ENCODE measurements at regions not wholly inside any gene's neighbourhood (a gene's known extent, or its start where the extent isn't known, plus 50 kb on each side); places are given as distances from the start of the nearest gene placed in this dataset.

DNA sequence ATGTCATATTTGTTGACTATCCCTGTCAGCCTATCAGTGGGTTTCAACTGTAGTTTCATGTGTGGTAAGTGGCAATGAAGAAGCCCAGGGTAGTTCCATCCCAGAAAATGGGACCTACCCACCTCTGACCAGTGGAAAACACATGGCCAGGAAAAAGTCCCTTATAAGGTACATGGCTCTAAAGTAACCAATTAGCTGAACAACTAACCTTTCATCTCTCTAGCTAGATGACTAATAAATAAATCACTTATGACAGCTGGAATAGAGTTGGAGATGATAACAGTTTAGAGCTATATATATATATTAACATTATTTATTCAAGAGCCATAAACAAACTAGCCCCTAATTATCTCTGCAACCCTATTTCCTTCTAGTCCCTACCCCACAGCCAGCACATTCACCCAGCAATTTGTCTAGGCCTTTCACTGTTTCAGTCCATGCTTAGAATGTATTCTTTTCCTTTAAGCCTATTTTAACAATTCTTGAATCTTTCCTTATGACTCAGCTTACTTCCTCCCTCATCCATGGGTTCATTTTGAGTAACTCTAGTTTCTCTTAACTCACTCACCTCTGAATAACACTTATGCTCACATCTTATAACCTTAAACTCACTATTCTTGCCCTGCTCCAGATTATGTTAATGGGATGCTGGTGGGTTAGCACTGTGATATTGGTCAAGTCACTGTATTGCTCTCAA lies 83.7 kb downstream of the TNFSF18 start:
- TF ChIP-seq POLR2AphosphoS5 (IDR thresholded peaks at IDR 0.05) = no peak
- TF ChIP-seq, protein P1, sequence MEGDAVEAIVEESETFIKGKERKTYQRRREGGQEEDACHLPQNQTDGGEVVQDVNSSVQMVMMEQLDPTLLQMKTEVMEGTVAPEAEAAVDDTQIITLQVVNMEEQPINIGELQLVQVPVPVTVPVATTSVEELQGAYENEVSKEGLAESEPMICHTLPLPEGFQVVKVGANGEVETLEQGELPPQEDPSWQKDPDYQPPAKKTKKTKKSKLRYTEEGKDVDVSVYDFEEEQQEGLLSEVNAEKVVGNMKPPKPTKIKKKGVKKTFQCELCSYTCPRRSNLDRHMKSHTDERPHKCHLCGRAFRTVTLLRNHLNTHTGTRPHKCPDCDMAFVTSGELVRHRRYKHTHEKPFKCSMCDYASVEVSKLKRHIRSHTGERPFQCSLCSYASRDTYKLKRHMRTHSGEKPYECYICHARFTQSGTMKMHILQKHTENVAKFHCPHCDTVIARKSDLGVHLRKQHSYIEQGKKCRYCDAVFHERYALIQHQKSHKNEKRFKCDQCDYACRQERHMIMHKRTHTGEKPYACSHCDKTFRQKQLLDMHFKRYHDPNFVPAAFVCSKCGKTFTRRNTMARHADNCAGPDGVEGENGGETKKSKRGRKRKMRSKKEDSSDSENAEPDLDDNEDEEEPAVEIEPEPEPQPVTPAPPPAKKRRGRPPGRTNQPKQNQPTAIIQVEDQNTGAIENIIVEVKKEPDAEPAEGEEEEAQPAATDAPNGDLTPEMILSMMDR (IDR thresholded peaks at IDR 0.05) = no peak

Measured in breast epithelium (tissue), 3 donors.